Kidney (tissue), 13 donors: ENCODE measurements at regions not wholly inside any gene's neighbourhood (a gene's known extent, or its start where the extent isn't known, plus 50 kb on each side); places are given as distances from the start of the nearest gene placed in this dataset.

Experiments
- DNase-seq, 5 donors: peaks; one replicate each; pipeline ENCODE4 v3.0.0-alpha.2; 2013 to 2020
- FAIRE-seq: peaks from 2 replicates; lab custom pipeline; 2012; peaks lifted over from hg19 to GRCh38; lab: Jason Lieb, UNC
- H3K27ac ChIP-seq, 2 donors: one replicate each; pipeline ENCODE4 v1.7.0; 2013; ENCODE audit warnings: low read depth in 2 of 2, low read length in 2 of 2, inconsistent platforms in 1 of 2
- H3K27me3 ChIP-seq: one replicate; pipeline ENCODE4 v1.7.1; 2013; ENCODE audit warnings: low read length, inconsistent platforms; ENCODE audit not compliant: control insufficient read depth, insufficient read depth
- H3K36me3 ChIP-seq, 3 donors: one replicate each; pipeline versions ENCODE4 v1.7.0 to v1.7.1; 2013; ENCODE audit warnings: low read length in 3 of 3, control low read depth in 1 of 3, inconsistent platforms in 1 of 3; ENCODE audit not compliant: insufficient read depth in 3 of 3, control insufficient read depth in 2 of 3
- H3K4me1 ChIP-seq, 3 donors: one replicate each; pipeline versions ENCODE4 v1.7.0 to v1.7.1; 2013; ENCODE audit warnings: low read length in 3 of 3, inconsistent platforms in 1 of 3, low read depth in 1 of 3; ENCODE audit not compliant: control insufficient read depth in 2 of 3, insufficient read depth in 2 of 3
- H3K4me3 ChIP-seq, 3 donors: one replicate each; pipeline versions ENCODE4 v1.7.0 to v1.8.1; 2013; ENCODE audit warnings: low read length in 3 of 3, control low read depth in 1 of 3, inconsistent platforms in 1 of 3
- H3K9ac ChIP-seq, 3 donors: one replicate each; pipeline versions ENCODE4 v1.7.0 to v1.7.1; 2013; ENCODE audit warnings: low read length in 3 of 3, control low read depth in 1 of 3, inconsistent platforms in 1 of 3
- H3K9me3 ChIP-seq, 3 donors: one replicate each; pipeline versions ENCODE4 v1.7.0 to v1.7.1; 2013; ENCODE audit warnings: low read length in 3 of 3, control low read depth in 1 of 3, inconsistent platforms in 1 of 3; ENCODE audit not compliant: control insufficient read depth in 2 of 3, insufficient read depth in 1 of 3
- CTCF ChIP-seq: IDR thresholded peaks from 3 replicates; pipeline ENCODE4 v1.5.1; 2012; ENCODE audit warnings: mild to moderate bottlenecking, moderate library complexity, borderline replicate concordance; ENCODE audit not compliant: insufficient read depth; ENCODE audit errors: extremely low read depth
- intact Hi-C: fragments of 100-400 bp; cut with DNase I; formaldehyde crosslinking; loops from one replicate; pipeline ENCODE4 v1.11.1; 2022
- donor health status: control.
- donor health status: control.
- donor health status: control.
- donor health status: control.
- donor health status: control.
- donor health status: DM: yes; HTN: yes; CAD: no.
- donor health status: Normal renal cell carcinoma (clear cell type).

DNA sequence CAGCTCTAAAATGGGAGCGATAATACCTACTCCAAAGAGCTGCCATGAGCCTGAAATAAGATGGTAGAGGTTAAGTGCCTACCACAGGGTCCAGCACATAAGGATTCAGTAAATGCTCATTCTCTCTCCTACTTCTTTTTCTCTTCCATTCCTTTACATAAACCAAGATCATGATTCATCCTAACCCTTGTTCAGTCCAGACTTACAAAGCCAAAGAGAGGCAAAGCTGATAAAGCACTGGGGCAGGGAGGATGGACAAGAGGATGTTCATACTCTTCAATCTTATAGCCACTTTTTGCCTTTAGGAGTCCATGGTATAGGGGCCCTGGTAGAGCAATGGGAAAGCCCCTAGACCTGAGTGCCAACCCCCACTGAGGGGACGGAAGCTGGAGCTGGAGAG lies 75.6 kb upstream of the PKDCC start:
- intact Hi-C loops = no loop called here

DNA sequence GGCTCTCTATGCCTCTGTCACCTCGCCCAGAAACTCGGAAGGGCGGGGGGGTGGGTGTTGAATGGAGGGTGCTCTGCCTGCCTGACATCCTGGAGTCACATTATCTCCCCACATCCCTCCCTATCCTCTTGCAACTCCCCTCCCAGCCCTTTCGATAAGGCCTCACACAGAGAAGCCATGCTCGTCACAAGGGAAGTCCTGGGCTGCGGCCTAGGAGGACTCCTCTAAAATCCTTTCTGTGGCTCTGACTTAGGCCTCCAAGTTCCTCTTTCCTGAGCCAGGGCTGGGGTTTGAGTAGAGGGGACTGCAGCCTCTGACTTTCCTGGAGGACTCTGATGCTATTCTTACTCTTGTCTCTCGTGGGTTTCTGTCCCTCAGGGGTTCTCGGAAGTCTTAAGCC lies 75.0 kb upstream of the PKDCC start:
- peaks cover 0 to 2% (median 0%) of the 10 kb centered on the region in 3 donors for H3K4me1 ChIP-seq
- H3K27ac ChIP-seq = no peak overlapping the region
- no peak for TF ChIP-seq CTCF
- H3K4me3 ChIP-seq = no peak overlapping the region
- intact Hi-C loops = no loop called here
- FAIRE-seq = no peak
- H3K27me3 ChIP-seq = no peaks in the 10 kb centered on the region
- no peak for DNase-seq
- H3K36me3 ChIP-seq = no peaks in the 10 kb centered on the region
- H3K9me3 ChIP-seq = no peaks in the 10 kb centered on the region
- no peak overlapping the region for H3K9ac ChIP-seq

More for the DNA sequence above, 75.6 kb upstream of the PKDCC start:
- Histone ChIP-seq H3K9ac (no peak overlapping the region), H3K36me3 (no peaks in the 10 kb centered on the region), H3K27ac (no peak overlapping the region), H3K4me1 (peaks cover 0 to 4% (median 2%) of the 10 kb centered on the region in 3 donors), H3K27me3 (no peaks in the 10 kb centered on the region), H3K4me3 (no peak overlapping the region), H3K9me3 (no peaks in the 10 kb centered on the region)
- TF ChIP-seq CTCF = no peak
- DNase-seq (peak in 1 of 5 donors; percentile 2), FAIRE-seq (no peak)

DNA sequence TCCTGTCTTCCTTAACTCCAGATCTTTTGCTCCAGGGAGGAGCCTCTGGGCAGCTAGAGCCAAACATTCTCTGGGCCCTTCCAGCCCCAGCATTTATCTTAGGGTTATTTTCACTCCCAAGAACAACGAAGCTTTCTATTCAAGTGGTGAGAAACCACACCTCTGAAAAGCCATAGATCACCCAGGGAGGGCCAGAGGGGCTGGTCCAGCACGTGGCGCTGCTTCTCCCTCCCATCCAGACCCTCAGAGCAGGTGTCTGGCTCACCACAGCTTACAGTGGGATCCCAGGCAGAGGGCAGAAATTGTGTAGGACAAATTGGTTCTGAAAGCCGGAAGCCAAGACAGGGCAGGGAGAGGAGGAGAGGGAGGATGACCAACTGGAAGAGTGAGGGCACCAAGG lies 74.0 kb upstream of the PKDCC start:
- no peak for FAIRE-seq
- intact Hi-C loops = no loop called here
- H3K9me3 ChIP-seq = no peaks in the 10 kb centered on the region
- no peaks in the 10 kb centered on the region for H3K4me1 ChIP-seq
- no peaks in the 10 kb centered on the region for H3K27me3 ChIP-seq
- no peak overlapping the region for H3K9ac ChIP-seq
- H3K4me3 ChIP-seq = no peak overlapping the region
- DNase-seq = peak in 1 of 5 donors; percentile 25
- no peaks in the 10 kb centered on the region for H3K36me3 ChIP-seq
- no peak overlapping the region for H3K27ac ChIP-seq
- no peak for TF ChIP-seq CTCF

DNA sequence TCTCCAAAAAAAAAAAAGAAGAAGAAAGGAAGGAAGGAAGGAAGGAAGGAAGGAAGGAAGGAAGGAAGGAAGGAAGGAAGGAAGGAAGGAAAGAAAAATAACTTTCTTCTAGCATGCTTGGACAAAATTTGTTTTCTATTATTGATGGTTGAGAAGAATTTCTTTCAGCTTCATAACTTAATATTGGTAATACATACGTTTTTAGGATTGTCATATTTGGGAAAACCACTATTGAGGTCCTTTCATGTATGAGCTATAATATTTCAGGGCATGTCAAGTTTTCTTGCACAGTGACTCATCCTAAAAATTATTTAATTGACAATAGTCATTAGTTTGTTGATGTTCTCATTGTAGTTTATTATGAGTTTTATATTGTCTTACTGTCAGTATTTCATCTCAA lies 66.4 kb upstream of the PKDCC start:
- Histone ChIP-seq H3K9me3 (no peaks in the 10 kb centered on the region), H3K4me3 (no peak overlapping the region), H3K4me1 (no peaks in the 10 kb centered on the region), H3K27ac (no peak overlapping the region), H3K9ac (no peak overlapping the region), H3K36me3 (no peaks in the 10 kb centered on the region), H3K27me3 (no peaks in the 10 kb centered on the region)
- intact Hi-C loops = no loop called here
- DNase-seq (no peak), FAIRE-seq (no peak)
- TF ChIP-seq CTCF = no peak
